NCI-H1417 (cell line): ENCODE measurements at regions not wholly inside any gene's neighbourhood (a gene's known extent, or its start where the extent isn't known, plus 50 kb on each side); places are given as distances from the start of the nearest gene placed in this dataset.

Source experiments
- DNase-seq, 3 experiments: peaks; one replicate each; lab custom pipeline; 2025; lab: John Stamatoyannopoulos, UW

DNA sequence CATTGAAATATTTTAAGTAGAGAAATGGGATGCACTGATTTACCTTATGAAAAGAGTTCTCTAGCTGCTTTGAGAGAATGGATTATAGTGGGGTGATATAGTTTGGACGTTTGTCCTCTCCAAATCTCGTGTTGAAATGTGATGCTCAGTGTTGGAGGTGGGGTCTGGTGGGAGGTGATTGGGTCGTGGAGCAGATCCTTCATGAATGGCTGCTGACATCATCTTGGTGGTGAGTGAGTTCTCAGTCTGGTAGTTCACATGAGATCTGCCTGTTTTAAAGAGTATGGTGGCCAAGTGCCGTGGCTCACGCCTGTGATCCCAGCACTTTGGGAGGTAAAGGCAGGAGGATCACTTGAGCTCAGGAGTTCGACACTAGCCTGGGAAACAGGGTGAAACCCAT lies 58.7 kb upstream of the SH3RF3 start:
- no peak for DNase-seq

DNA sequence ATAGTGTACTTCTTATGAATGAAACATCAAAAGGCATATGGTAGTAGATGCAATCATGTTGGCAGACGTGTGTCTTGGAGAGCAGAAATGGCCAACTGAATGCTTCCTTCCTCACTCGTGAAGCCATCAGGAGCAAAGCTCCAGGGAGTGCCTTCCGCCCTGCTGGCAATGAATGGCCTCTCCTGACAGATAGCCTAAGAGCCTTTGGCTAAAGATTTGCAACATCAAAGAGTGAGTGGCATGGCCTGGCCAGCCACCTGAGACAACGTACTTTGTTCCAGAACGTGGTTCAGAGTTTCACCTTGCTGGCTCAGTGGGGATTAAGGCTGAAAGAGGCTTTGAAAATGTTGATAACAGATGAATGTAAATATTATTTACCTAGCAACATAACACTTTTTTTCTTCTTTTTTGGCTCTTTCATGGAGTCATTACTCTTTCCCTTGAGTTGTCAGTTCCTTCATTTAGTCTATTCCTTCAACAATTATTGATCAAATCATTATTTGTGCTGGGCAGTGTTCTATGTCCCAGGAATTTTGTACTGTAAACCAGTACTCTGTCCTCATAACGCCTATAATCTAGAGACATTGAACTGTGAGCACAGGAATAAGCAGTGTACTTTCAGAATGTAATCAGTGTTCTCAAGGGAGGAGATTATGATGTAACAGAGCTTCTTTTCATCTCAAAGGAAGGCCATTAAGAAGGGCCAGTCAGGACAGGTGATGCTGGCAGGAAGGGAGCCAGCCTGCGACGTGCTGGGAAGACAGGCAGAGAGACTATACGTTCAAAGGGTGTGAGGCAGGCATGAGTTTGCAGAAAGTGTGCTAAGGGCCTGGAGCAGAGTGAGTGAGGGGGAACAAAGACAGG lies 59.4 kb upstream of the SH3RF3 start:
- DNase-seq = peak in 1 of 3 experiments; percentile 16

DNA sequence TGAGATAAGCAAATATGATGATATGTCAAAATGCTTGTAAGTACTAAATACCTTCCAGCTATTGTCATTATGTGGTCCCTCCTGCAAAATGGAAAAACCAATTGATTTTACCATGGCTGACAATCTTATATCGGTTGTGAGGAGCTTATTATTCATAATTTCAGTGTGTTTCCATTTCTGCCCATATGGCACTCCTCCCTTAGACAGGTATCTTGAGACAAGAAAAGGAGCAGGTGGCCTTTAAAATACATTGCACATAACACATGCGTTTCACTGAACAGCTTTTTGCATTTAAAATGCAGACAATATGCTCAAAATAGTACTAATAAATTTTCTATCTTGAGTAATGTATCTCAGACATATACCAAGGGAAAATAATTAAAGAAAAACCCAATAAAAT lies 60.2 kb upstream of the SH3RF3 start:
- no peak for DNase-seq

DNA sequence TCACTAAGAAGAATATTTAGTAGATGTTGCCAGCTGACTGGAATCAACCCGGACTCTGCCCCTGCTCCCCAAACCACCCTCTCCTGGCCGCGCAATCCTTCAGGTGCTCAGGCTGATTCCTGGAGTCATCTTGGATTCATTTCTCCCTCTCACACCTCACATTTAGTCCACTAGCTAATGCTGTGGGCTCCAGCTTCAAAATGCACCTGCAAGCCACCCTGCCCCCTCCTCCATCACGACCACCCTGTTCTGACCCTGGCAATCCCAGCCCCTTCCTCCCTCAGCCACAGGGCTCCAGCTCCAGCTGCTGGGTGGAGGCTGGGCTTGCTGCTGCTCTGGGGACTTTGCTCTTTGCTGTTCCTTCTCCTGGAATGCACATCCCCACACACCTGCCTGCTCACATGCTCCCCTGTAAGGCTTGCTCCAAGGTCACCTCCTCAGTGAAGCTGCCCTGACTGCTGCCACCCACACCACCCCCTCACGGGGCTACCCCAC lies 61.3 kb upstream of the SH3RF3 start:
- DNase-seq = no peak

DNA sequence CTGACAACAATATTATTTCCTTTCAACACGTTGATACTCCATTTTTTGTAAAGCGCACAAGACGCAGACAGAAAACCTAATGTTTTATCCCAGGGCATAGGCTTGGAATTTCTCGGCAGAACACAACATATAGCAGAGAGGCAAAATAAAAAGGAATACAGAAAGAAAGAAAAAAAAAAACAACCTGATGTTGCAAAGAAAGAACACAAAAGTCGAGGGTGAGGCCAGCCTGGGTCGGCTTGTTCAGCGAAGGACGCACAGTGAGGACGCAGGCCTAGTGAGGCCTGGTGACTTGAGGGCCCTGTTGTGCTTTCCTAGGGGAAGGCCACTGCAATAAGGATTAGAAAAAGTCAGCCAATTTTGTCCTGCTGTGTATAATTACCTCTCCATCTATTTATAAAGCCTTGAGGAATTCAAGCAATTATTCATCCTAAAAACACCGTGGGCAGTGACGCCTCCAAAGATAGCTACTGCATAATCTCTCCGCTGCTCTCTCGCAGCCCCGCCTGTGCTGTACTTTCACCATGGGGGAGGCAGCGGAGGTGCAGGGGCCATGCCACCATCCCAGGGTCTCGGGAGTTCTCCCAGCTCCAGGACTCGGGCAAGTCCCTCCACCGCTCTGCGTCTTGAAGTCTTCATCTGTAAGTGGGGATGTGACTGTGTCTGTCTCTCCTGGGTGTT lies 61.9 kb upstream of the SH3RF3 start:
- DNase-seq = peak in 2 of 3 experiments; percentile 8 to 72

DNA sequence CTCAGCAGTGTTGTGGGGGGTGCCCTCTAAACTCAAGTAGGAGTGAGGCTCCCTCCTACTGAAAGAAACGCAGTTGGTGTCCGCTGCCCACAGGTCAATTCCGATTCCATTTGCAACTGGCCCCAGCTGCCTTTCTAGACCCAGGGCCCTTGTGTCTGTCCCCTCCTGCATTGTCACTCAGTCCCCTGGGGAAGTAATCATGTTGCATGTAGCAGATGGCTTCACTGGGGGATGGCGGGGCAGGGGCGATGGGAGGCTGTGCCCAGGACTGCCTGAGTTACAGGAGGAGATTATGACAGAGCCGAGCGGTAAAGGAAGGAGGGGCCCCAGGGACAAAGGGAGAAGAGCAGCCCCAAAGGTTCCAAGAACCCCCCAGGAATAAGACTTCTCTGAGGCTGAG lies 62.5 kb upstream of the SH3RF3 start:
- peak in 2 of 3 experiments; percentile 3 to 24 for DNase-seq

DNA sequence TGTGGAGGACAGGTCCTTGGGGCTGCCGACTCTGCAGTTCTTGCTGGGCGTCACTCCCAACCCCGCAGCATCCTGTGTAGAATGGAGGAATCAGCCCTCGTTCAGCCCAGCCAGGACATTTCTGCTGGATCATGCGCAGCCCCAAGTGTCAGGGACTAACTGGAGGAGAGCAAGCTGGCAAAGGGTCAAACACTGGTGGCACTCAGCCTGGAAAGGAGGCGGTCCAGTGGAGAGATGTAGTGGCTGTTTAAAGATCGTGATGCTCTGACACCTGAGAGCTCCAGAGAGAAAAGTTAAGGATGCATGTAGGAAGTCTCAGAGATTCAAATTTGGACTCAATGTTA lies 63.6 kb upstream of the SH3RF3 start:
- no peak for DNase-seq

DNA sequence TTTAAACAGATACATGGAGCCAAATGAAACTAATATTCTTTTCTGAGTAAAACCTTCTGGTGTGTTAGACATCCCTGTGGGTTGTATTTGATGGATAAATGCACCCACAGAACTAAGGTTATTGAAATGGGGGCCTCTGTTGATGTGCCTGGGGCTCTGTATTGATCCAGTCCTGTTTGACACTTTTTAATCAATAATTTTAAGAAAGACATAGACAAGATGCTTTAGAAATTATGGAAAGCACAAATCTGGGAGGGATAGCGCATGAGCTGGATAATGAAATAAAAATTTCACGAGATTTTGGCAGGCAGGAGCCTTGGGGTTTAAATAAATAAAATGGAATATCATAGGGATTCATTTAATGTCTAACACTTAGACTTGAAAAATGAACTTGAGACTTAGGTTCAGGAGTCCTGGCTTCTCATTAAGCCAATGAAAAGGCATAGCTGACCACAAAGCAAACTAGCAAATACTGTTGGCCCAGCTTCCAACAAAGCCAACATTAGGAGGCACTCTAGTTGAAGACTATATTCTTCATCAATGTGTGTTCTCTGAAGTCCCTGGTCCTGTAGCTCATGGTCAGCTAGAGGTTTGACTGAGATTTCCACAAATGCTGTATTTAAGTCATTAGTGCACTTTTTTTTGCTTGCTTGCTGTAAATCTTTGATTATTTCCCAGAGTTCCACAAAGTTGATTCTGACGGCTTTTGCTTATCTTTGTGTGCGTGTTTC lies 64.2 kb upstream of the SH3RF3 start:
- DNase-seq = no peak

DNA sequence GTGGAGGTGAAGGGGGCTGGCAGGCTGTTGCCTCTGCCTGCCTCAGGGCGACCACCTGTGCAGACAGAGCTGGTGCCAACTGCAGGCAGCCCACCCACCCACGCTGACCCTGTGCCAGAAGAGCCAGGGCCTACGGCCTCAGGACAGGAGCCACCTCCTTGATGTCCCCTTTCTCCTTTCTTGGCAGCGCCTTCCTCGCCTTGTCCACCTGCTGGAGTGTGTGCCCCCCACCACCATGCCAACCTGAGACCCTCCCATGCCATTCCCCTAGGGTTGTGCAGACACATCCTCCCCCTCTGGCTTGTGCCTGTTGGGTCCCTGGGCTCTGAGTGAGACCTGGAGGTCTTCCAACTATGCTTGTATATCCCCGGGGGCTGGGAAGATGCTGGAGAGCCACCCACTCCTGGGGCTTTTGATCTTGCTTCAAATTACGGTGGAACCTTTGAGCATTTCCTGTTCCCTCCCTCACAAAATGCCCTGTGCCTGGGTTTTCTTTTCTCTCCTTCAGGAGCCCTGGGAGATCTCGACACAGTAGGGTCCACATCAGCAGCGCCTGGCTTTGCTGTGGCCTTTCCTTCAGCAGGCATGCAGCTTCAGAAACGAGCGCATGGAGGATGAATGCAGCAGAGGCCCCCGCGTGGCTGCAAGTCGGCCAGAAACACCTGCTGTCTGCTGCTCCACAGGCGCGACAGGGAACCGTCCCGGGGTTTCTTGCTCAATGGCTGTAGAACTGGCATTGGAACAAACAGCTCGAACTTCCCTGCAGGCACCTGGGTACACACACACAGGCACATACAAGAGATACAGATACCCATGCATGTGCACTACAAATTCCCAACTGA lies 65.9 kb upstream of the SH3RF3 start:
- peak in 2 of 3 experiments; percentile 42 to 74 for DNase-seq

DNA sequence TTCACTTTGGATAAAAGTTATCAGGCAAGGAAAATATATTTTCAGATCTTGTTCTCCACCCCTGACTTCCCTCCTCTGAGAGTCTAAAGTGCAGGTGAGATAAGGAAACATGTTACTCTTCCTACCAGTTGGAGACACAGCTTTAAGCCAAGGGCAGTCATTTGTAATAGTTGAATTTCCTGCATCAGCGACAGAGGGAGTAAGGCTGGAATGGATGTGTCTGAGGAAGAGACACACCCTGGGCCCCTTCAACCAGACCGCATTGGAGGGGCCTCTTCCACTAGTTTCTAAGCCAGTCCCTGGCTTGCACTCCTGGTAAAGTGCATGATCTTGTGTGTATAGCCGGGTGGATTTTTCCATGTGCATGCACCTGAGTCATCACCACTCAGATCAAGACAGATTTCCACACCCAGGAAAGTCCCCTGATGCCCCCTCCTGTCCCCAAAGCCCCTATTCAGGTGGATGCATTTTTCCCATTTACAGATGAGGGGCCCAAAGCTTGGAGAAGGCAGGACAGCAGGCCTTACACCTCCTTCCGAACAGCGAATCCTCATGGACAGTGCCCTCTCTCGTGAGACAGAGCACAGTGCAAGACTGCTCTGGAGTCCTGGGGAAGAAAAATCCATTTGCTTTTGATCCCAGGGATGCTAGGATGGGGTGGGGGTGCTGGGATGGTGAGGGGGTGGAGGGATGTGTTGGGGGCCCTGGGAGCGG lies 66.7 kb upstream of the SH3RF3 start:
- no peak for DNase-seq

DNA sequence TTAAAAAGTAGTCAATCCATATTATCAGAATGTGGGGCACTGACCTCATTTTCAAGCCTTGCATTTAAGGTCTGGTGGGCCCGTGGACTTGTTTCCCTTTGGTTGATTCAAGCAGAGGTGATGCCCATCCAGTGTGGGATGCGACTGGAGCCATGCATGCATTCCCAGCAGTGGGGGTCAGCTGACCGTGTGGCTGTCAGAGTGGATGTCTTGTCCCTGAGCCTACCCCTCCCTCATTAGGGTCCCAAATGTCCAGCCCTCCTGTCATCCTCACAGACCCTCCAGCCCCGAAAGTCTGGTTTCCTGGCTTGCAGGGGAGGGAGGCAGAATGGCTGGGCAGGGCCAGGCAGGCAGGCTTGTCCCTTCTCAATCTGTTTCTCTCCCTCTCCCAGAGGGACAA lies 67.3 kb upstream of the SH3RF3 start:
- DNase-seq = no peak

DNA sequence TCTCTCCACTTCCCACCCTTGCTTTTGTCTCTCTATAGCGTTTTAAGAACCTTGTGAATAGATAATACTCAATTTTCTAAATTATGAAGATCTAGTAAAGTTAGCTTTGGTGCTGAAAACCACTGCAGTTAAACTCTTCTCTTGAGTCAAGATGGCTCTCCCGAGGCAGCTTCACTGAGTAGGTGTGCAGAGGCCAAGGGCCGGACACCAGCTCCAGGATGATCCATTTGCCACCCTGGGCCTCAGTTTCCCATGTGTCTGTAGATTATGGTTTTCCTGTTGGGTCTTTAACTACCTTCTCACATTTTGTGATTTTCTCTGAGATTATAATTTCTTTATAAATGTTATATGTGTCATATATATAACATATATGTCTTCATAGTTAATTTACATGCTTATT lies 68.5 kb upstream of the SH3RF3 start:
- DNase-seq = no peak

DNA sequence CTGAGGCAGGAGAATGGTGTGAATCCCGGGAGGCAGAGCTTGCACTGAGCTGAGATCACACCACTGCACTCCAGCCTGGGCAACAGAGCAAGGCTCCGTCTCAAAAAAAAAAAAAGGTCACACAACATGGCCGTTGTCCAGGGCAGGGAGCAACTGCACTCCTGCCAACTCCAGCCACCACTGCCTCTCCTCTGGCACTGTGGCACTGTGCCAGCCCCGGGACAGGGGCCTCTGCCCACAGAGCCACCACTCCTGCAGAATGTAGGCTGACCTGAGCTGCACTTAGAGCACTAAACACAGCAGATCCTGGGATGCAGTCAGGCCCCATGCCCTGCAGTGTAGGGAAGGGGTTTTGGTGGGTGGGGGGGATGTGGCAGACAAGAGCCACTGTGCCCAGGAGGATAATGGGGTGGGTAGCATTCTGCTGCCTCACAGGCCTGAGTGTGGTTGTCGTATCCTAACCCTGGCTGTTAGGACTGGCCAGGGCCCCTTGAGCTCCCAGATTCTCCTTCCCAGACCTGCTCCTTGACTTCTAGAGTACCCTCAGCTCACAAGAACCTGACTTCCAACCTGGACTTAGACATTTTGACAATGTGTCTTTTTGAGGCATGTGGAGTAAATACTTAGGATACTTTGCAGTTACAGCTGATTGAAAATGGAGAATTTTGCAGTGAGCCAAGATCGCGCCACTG lies 69.4 kb upstream of the SH3RF3 start:
- DNase-seq = no peak

DNA sequence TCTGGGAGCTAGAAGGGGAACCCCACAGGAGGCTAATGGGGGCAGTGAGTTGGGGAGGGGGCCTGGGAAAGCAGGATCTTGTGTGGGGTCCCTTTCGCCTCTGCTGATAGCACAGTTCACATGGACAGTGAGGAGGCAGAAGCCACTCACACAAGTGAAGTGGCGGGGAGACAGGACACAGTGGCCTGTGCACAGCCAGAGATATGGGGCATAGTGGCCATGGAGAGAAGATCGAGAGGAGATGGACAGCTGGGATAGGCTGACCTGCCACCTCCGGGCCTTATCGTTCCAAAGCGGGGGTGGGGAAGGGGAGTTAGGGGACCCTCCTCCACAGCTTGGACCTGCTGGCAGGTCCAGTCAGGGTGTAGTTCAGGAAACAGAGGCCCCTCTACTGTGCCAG lies 69.8 kb upstream of the EDAR start:
- DNase-seq = no peak

DNA sequence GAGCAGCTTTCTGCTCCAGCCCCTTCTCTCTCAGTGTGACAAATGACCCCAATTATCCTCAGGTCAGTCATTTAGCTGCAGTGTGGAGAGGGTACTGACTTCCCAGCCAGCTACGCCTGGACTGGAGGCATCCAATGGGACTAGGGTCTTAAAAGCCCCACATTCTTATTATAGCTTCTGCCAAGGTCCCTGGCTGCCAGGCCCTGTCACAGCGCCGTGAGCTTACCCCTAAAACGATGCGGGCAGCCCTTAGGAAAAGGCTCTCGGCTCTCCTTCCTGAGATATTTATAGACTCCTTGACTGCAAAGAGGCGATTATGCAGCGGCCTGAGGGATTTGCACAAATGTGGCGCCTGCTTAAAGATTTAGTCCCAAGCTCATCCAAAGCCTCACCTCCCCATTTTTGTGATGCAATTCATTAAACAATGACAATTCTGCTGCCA lies 69.2 kb upstream of the EDAR start:
- DNase-seq = peak; percentile 6 to 57 (median 32)

DNA sequence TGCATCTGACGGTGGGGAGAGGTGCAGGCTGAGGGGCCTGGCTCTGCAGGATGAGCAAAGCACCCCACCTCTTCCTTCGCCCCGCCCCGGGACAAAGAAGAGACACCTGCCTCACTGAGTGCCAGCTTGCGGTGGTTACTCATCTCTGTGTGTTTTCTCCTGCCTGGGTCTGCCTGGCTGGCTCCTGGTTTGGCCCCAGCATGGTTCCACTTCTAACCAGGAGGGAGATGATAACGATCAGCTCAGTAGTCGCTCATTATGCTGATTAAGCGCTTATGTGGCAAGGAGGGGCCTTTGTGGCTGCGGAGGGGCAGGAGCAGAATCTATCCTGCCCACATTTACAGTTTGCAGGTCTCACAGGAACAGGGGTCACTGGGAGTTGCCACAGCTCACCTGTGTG lies 68.7 kb upstream of the EDAR start:
- peak in 2 of 3 experiments; percentile 6 to 57 for DNase-seq

DNA sequence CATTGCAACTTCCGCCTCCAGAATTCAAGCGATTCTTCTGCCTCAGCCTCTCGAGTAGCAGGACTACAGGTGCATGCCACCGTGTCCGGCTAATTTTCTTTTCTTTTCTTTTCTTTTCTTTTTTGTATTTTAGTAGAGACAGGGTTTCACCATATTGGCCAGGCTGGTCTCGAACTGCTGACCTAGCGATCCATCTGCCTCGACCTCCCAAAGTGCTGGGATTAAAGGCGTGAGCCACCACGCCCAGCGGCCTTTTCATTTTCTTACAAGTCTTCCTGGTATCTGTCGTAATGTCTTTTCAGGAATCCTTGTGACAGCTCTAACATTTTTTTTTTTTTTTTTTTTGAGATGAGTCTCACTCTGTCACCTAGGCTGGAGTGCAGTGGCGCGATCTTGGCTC lies 66.4 kb upstream of the EDAR start:
- no peak for DNase-seq

DNA sequence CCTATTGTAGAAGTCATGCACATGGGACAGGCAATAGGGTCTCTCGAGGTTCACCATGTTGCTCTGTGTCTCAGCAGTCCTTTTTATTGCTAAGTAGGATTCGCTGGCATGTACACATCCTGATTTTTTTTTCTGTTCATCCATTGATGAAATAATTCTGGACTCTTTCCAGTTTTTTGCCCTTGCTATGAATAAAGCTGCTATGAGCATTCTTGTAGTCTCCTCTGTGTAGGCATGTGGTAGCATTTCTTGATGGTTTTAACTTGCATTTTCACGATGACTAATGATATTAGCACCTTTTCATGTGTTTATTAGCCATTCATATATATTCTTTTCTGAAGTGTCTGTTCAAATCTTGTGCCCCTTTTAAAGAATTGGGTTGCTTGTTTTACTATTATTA lies 65.8 kb upstream of the EDAR start:
- DNase-seq = no peak

DNA sequence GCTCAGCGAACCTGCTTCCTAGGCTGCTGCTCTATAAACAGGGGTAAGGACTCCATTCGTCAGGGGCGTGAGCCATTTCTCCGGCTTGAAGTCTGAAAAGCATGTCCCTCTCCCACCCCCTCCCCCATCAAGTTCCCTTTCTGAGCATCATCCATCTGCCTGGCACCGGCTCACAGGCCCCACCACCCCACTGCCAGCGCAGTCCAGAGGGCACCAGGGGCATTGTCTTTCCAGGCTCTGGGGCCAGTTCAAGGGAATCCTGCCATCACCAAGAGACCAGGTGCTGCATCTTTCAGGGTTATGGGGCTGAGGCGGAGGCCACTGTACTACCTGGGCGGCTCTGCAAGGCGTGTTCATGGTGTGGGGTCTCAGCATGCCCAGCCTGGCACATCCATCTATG lies 64.7 kb upstream of the EDAR start:
- DNase-seq = no peak

DNA sequence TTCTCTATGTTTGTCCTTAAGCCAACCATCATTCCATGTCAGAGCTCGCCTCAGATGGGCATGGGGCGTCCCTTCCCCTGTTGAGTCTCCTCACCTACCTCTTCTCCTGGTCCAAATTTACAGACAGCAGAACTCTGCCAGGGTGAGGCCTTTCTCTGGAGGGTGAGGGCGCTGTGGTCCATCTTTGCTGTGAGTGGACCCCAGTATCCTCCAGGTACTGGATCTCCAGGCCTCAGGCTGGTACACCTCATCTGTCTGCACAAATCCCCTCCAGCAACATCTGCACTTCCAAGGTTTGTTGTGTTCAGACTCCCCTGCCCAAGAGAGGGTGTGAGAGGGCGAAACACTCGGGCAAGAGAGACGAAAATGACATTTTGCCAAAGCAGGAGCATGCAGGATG lies 63.9 kb upstream of the EDAR start:
- DNase-seq = no peak

DNA sequence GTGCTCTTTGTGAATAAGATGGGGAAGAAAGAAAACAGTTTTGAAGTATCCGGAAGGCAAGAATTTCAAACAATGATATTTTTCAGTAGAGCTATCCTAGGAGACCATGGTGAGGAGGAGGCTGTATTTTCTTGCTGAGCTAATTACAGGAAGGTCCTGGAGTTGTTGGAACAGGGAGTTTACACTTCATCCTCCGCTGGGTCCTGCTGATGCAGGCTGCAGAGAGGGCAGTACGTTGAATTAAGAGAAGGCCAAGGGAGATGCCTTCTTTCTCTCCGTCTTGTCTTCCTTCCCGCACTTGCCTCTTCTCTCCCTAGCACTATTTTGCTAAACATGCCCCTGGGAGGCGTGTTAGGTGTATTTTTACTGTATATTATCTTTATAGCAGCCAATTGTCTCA lies 60.0 kb upstream of the EDAR start:
- DNase-seq = no peak
